SK-N-SH (cell line): ENCODE measurements at regions not wholly inside any gene's neighbourhood (a gene's known extent, or its start where the extent isn't known, plus 50 kb on each side); places are given as distances from the start of the nearest gene placed in this dataset.
A peak's percentile ranks its signal among the peaks of the same experiment; 100 is the strongest.

Experiments
- CTCF ChIA-PET: fragments of 300-600, 350-600 bp; formaldehyde crosslinking; extraction: SDS; loops from one replicate; lab custom pipeline; 2021; lab: Yijun Ruan, JAX
- POLR2A ChIA-PET: fragments of 350-600 bp; sonication (Branson Sonifier 250); formaldehyde crosslinking; extraction: SDS; loops from one replicate; lab custom pipeline; 2020; ENCODE audit warnings: antibody characterized with exemption, inconsistent platforms; lab: Yijun Ruan, JAX
- DNase-seq: peaks from one replicate; pipeline ENCODE4 v3.0.0; 2012
- H2AFZ ChIP-seq: fragments of 200-600 bp; sonication (generic); 2 replicates; pipeline ENCODE4 v1.8.1; 2016; ENCODE audit warnings: antibody characterized with exemption, mild to moderate bottlenecking, low read depth
- H3F3A ChIP-seq: fragments of 200-600 bp; sonication (generic); replicated peaks from 2 replicates; pipeline ENCODE3; 2016; ENCODE audit warnings: antibody characterized with exemption, mild to moderate bottlenecking; ENCODE audit not compliant: insufficient read depth
- H3K27ac ChIP-seq, 2 experiments: fragments of 200-500 bp in 1 of 2; fragments of 200-600 bp in 1 of 2; sonication (Bioruptor generic) in 1 of 2; sonication (generic), shearing (Covaris generic) in 1 of 2; 2 replicates each; pipeline versions ENCODE4 v1.5.1 to v1.6.1; 2014 to 2016; ENCODE audit warnings: low read depth in 2 of 2, inconsistent platforms in 1 of 2, low read length in 1 of 2, mild to moderate bottlenecking in 1 of 2, mixed read lengths in 1 of 2
- H3K27me3 ChIP-seq: fragments of 200-600 bp; sonication (generic), shearing (Covaris generic); 2 replicates; pipeline ENCODE4 v1.6.1; 2016; ENCODE audit warnings: mixed run types; ENCODE audit not compliant: insufficient read depth
- H3K36me3 ChIP-seq, 2 experiments: fragments of 200-500 bp in 1 of 2; fragments of 200-600 bp in 1 of 2; sonication (Bioruptor generic) in 1 of 2; sonication (generic) in 1 of 2; replicated peaks in 1 of 2; 2 replicates each; pipeline versions ENCODE3 to v1.5.1; 2014 to 2016; ENCODE audit warnings: low read length in 1 of 2, mild to moderate bottlenecking in 1 of 2; ENCODE audit not compliant: insufficient read depth in 2 of 2, control insufficient read depth in 1 of 2
- H3K4me1 ChIP-seq, 2 experiments: fragments of 200-500 bp in 1 of 2; fragments of 200-600 bp in 1 of 2; sonication (Bioruptor generic) in 1 of 2; sonication (generic), shearing (Covaris generic) in 1 of 2; 2 replicates each; pipeline versions ENCODE4 v1.5.1 to v1.6.1; 2014 to 2016; ENCODE audit warnings: low read depth in 1 of 2, low read length in 1 of 2, mixed run types in 1 of 2; ENCODE audit not compliant: insufficient read depth in 2 of 2, control insufficient read depth in 1 of 2
- H3K4me2 ChIP-seq: fragments of 200-600 bp; sonication (generic), shearing (Covaris generic); 2 replicates; pipeline ENCODE4 v1.6.1; 2017; ENCODE audit warnings: mixed run types
- H3K4me3 ChIP-seq, 2 experiments: fragments of 200-500 bp in 1 of 2; fragments of 200-600 bp in 1 of 2; sonication (Bioruptor generic) in 1 of 2; sonication (generic), shearing (Covaris generic) in 1 of 2; 2 replicates each; pipeline versions ENCODE4 v1.5.1 to v1.8.1; 2014 to 2016; ENCODE audit warnings: low read depth in 2 of 2, inconsistent platforms in 1 of 2, low read length in 1 of 2, mild to moderate bottlenecking in 1 of 2, mixed read lengths in 1 of 2, moderate library complexity in 1 of 2
- H3K79me2 ChIP-seq: fragments of 200-600 bp; sonication (generic); 2 replicates; pipeline ENCODE4 v1.8.1; 2017; ENCODE audit warnings: mild to moderate bottlenecking; ENCODE audit not compliant: insufficient read depth
- H3K9ac ChIP-seq: fragments of 200-600 bp; sonication (generic); 2 replicates; pipeline ENCODE4 v1.6.1; 2017; ENCODE audit warnings: mixed run types
- H3K9me2 ChIP-seq: fragments of 200-600 bp; sonication (generic); 2 replicates; pipeline ENCODE4 v1.6.1; 2017; ENCODE audit warnings: mixed run types
- H3K9me3 ChIP-seq: fragments of 200-600 bp; sonication (generic); 2 replicates; pipeline ENCODE4 v1.6.1; 2017; ENCODE audit warnings: mixed run types, mild to moderate bottlenecking, moderate library complexity
- H4K20me1 ChIP-seq: fragments of 200-600 bp; sonication (generic); 2 replicates; pipeline ENCODE4 v1.6.1; 2017; ENCODE audit warnings: mild to moderate bottlenecking, mixed run types; ENCODE audit not compliant: insufficient read depth
- ELF1 ChIP-seq: IDR thresholded peaks from 2 replicates; pipeline ENCODE4 v1.4.0; 2012
- EP300 ChIP-seq, 2 experiments: IDR thresholded peaks; 2 replicates each; pipeline versions ENCODE4 v1.4.0 to v1.6.1; 2012; ENCODE audit warnings: borderline replicate concordance in 1 of 2, low read depth in 1 of 2, low read length in 1 of 2
- FOSL2 ChIP-seq: IDR thresholded peaks from 2 replicates; pipeline ENCODE4 v1.4.0; 2012; ENCODE audit warnings: low read depth, mild to moderate bottlenecking, moderate library complexity, borderline replicate concordance
- FOXJ3 ChIP-seq: sonication (generic); formaldehyde crosslinking; IDR thresholded peaks from 2 replicates; pipeline ENCODE4 v1.5.1; 2020; ENCODE audit warnings: mild to moderate bottlenecking, missing genetic modification reagents
- FOXM1 ChIP-seq: IDR thresholded peaks from 2 replicates; pipeline ENCODE4 v1.4.0; 2012; ENCODE audit warnings: low read depth, mild to moderate bottlenecking
- GABPA ChIP-seq: IDR thresholded peaks from 2 replicates; pipeline ENCODE4 v1.4.0; 2012; ENCODE audit warnings: low read depth, mild to moderate bottlenecking
- GATA2 ChIP-seq: sonication (generic); formaldehyde crosslinking; IDR thresholded peaks from 2 replicates; pipeline ENCODE4 v1.5.0; 2020; ENCODE audit warnings: mild to moderate bottlenecking, missing genetic modification reagents
- IRF3 ChIP-seq: fragments of 150-350 bp; IDR thresholded peaks from 2 replicates; pipeline ENCODE4 v1.6.1; 2016; ENCODE audit warnings: mild to moderate bottlenecking, low read depth, low read length
- JUND ChIP-seq: IDR thresholded peaks from 2 replicates; pipeline ENCODE4 v1.4.0; 2012
- MEF2A ChIP-seq: IDR thresholded peaks from 2 replicates; pipeline ENCODE4 v1.4.0; 2012; ENCODE audit warnings: low read depth, borderline replicate concordance
- MXI1 ChIP-seq: IDR thresholded peaks from 2 replicates; pipeline ENCODE4 v1.6.1; 2012; ENCODE audit warnings: mild to moderate bottlenecking, low read depth, low read length, improper control_type of control experiment
- NRF1 ChIP-seq: IDR thresholded peaks from 2 replicates; pipeline ENCODE4 v1.6.1; 2012; ENCODE audit warnings: low read depth, mild to moderate bottlenecking, low read length
- PBX3 ChIP-seq: IDR thresholded peaks from 2 replicates; pipeline ENCODE4; 2012
- POLR2AphosphoS5 ChIP-seq: IDR thresholded peaks from 2 replicates; pipeline ENCODE4 v1.6.1; 2012; ENCODE audit warnings: low read depth, low read length
- RCOR1 ChIP-seq: fragments of 150-350 bp; IDR thresholded peaks from 2 replicates; pipeline ENCODE4 v1.6.1; 2017; ENCODE audit warnings: antibody characterized with exemption, low read length
- RFX5 ChIP-seq: IDR thresholded peaks from 2 replicates; pipeline ENCODE4 v1.6.1; 2012; ENCODE audit warnings: mild to moderate bottlenecking, improper control_type of control experiment, low read length
- SMC3 ChIP-seq: IDR thresholded peaks from 2 replicates; pipeline ENCODE4 v1.6.1; 2012; ENCODE audit warnings: low read depth, low read length, improper control_type of control experiment
- TAF1 ChIP-seq: IDR thresholded peaks from 2 replicates; pipeline ENCODE4 v1.6.1; 2012; ENCODE audit warnings: low read depth, mild to moderate bottlenecking, low read length, moderate library complexity, borderline replicate concordance
- TCF12 ChIP-seq: IDR thresholded peaks from 2 replicates; pipeline ENCODE4 v1.4.0; 2012
- USF1 ChIP-seq: IDR thresholded peaks from 2 replicates; pipeline ENCODE4 v1.4.0; 2012; ENCODE audit warnings: low read depth, borderline replicate concordance
- YY1 ChIP-seq: IDR thresholded peaks from 2 replicates; pipeline ENCODE4 v1.4.0; 2012; ENCODE audit warnings: low read depth, mild to moderate bottlenecking
- WGBS: methylation state at CpG from one replicate; pipeline ENCODE4 v1.1.6; 2017; ENCODE audit warnings: low lambda C conversion rate; 5-methylcytosine and 5-hydroxymethylcytosine counted together

- H3K27ac ChIP-seq: peak overlapping the region in 1 of 2 experiments; percentile 53; a peak in 1 of 4 replicates
- H4K20me1 ChIP-seq: no peaks in the 10 kb centered on the region
- no peaks in the 10 kb centered on the region for H3K9me2 ChIP-seq
- ChIA-PET CTCF (interaction anchor here (0.9 kb wide), 1 partner anchor 9 kb away, joined by 3 read pairs; no protein-coding TSS in a partner anchor), POLR2A (no interaction called here)
- peaks cover 0 to 4% of the 10 kb centered on the region in 2 experiments; a peak in 1 of 4 replicates for H3K4me1 ChIP-seq
- peak overlapping the region; percentile 32; the same call in 1 of the 2 replicates for H3K9ac ChIP-seq
- no peaks in the 10 kb centered on the region for H3F3A ChIP-seq
- H3K36me3 ChIP-seq: no peaks in the 10 kb centered on the region
- no peaks in the 10 kb centered on the region for H3K9me3 ChIP-seq
- peak overlapping the region; percentile 73 for H2AFZ ChIP-seq
- peak overlapping the region; percentile 47 to 58 for H3K4me3 ChIP-seq
- no peaks in the 10 kb centered on the region for H3K27me3 ChIP-seq
- no peaks in the 10 kb centered on the region for H3K79me2 ChIP-seq
- DNase-seq: no peak
- TF ChIP-seq ELF1: no peak
- no peak for TF ChIP-seq FOXJ3 (CRISPR knock-in tag)
- no peak for TF ChIP-seq MXI1
- no peak for TF ChIP-seq USF1
- no peak for TF ChIP-seq GABPA
- TF ChIP-seq TAF1: no peak
- peak overlapping the region; percentile 70 for H3K4me2 ChIP-seq
- WGBS: 35% methylated on average over 2 of the region's 2 CpGs
These were observed 76.1 kb upstream of the HSF2 start for GRCh38 chr6:122323361-122323760.

GRCh38 chr6:122330315-122330714, 69.1 kb upstream of the HSF2 start:
- Histone ChIP-seq H3K4me1 (no peaks in the 10 kb centered on the region; a peak in 1 of 4 replicates), H3K79me2 (no peaks in the 10 kb centered on the region), H3F3A (no peaks in the 10 kb centered on the region), H3K9me3 (no peaks in the 10 kb centered on the region), H3K4me2 (no peak overlapping the region), H3K9me2 (no peaks in the 10 kb centered on the region), H3K36me3 (no peaks in the 10 kb centered on the region), H2AFZ (no peak overlapping the region), H3K27ac (peak overlapping the region in 1 of 2 experiments; percentile 69; a peak in 2 of 4 replicates), H3K4me3 (no peak overlapping the region), H3K27me3 (no peaks in the 10 kb centered on the region), H3K9ac (no peak overlapping the region), H4K20me1 (no peaks in the 10 kb centered on the region)
- ChIA-PET CTCF (no interaction called here), POLR2A (no interaction called here)
- TF ChIP-seq POLR2AphosphoS5 (no peak), EP300 (IDR thresholded peaks at IDR 0.05; ENCODE audit: borderline replicate concordance in 1 of 2, low read depth in 1 of 2, low read length in 1 of 2) (peak in 1 of 2 experiments; percentile 61; a peak in 1 of 4 replicates), RCOR1 (peak; percentile 67), GATA2 (CRISPR knock-in tag) (peak; percentile 25; the same call in 1 of the 2 replicates)
- 2% methylated on average over 1 of the region's 1 CpG for WGBS
- DNase-seq: peak; percentile 4

GRCh38 chr6:122337645-122338044, 61.8 kb upstream of the HSF2 start:
- Histone ChIP-seq H3K4me1 (no peaks in the 10 kb centered on the region), H3K4me2 (no peak overlapping the region), H3F3A (no peaks in the 10 kb centered on the region), H4K20me1 (no peaks in the 10 kb centered on the region), H3K27ac (no peak overlapping the region), H3K4me3 (no peak overlapping the region), H3K79me2 (no peaks in the 10 kb centered on the region), H3K27me3 (no peaks in the 10 kb centered on the region), H2AFZ (no peak overlapping the region), H3K36me3 (no peaks in the 10 kb centered on the region), H3K9ac (no peak overlapping the region), H3K9me3 (no peaks in the 10 kb centered on the region), H3K9me2 (no peaks in the 10 kb centered on the region)
- TF ChIP-seq SMC3 (no peak), FOSL2 (no peak), YY1 (no peak), JUND (no peak), NRF1 (no peak), TCF12 (no peak), RFX5 (no peak), MXI1 (no peak), TAF1 (no peak), PBX3 (no peak), ELF1 (no peak), MEF2A (no peak), FOXM1 (no peak), IRF3 (no peak), USF1 (no peak), FOXJ3 (CRISPR knock-in tag) (no peak), POLR2AphosphoS5 (no peak)
- WGBS: 26% methylated on average over 3 of the region's 3 CpGs
- ChIA-PET CTCF (no interaction called here), POLR2A (no interaction called here)
- DNase-seq: no peak
